Activated CD8-positive, alpha-beta T cell treated with anti-CD3 and anti-CD28 coated beads, Interleukin-2, amount 10 ng/mL, durations not matched to agents 7 days and 5 days (primary cell): ENCODE measurements at regions not wholly inside any gene's neighbourhood (a gene's known extent, or its start where the extent isn't known, plus 50 kb on each side); places are given as distances from the start of the nearest gene placed in this dataset.
"Not testable (repeated sequence)": the region's sequence is repeated elsewhere in the genome, so short reads cannot be mapped to it uniquely, and the experiment has no call there.

Experiments used
- ATAC-seq: fragments of 150-1000 bp; cut with Tn5 transposase; one replicate; pipeline ENCODE4 v1.10.0; 2021; ENCODE audit warnings: moderate library complexity
- CTCF ChIA-PET: fragments of 350-600 bp; sonication (Branson Sonifier 250); formaldehyde crosslinking; loops from one replicate; lab custom pipeline; 2021; ENCODE audit warnings: antibody characterized with exemption; lab: Charles Lee
- POLR2A ChIA-PET: fragments of 350-600 bp; sonication (Branson Sonifier 250); formaldehyde crosslinking; loops from one replicate; lab custom pipeline; 2021; ENCODE audit warnings: antibody characterized with exemption; lab: Charles Lee
- DNase-seq: peaks from one replicate; pipeline ENCODE4 v3.0.0-alpha.2; 2020
- H3K27ac Mint-ChIP-seq: one replicate; pipeline ENCODE4 v1.8.0; 2021; ENCODE audit warnings: mild to moderate bottlenecking, mixed read lengths
- H3K27me3 Mint-ChIP-seq: one replicate; pipeline ENCODE4 v1.8.0; 2021; ENCODE audit warnings: low read depth, mixed read lengths
- H3K36me3 Mint-ChIP-seq: one replicate; pipeline ENCODE4 v1.8.0; 2021; ENCODE audit warnings: low read depth, mixed read lengths
- H3K4me1 Mint-ChIP-seq: one replicate; pipeline ENCODE4 v1.8.0; 2021; ENCODE audit warnings: low read depth, mixed read lengths
- H3K4me3 Mint-ChIP-seq: one replicate; pipeline ENCODE4 v1.8.0; 2021; ENCODE audit warnings: mild to moderate bottlenecking, mixed read lengths
- H3K9me3 Mint-ChIP-seq: one replicate; pipeline ENCODE4 v1.8.0; 2022; ENCODE audit warnings: mixed read lengths; ENCODE audit not compliant: insufficient read depth

- ATAC-seq, result no peak
- Mint-ChIP-seq H3K9me3 (peaks cover 10% of the 10 kb centered on the region), H3K4me1 (no peaks in the 10 kb centered on the region), H3K27me3 (no peaks in the 10 kb centered on the region), H3K27ac (no peak overlapping the region), H3K4me3 (no peak overlapping the region), H3K36me3 (no peaks in the 10 kb centered on the region)
- POLR2A ChIA-PET, result no interaction called here
- CTCF ChIA-PET, result no interaction called here
- DNase-seq, result no peak
Measured at GRCh38 chr3:66912306-66912705, 85.8 kb upstream of the KBTBD8 start.

DNA sequence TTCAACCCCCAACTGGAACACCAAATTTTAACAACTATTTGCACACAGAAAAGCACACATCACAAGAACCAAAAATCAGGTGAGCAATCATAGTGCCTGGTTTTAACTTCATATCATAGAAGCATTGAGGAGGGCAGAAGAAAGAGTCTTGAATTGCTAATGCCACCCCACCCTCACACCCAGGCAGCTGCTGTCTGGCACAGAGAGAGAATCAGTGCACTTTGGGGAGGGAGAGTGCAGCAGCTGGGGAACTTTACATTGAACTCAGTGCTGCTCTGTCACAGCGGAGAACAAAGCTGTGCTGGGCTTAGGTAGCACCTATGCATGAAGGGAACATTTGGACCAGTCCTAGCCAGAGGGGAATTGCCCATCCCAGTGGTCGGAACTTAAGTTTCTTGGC lies 76.0 kb upstream of the KBTBD8 start:
- ChIA-PET CTCF (no interaction called here), POLR2A (no interaction called here)
- ATAC-seq (no peak), DNase-seq (no peak)
- no peaks in the 10 kb centered on the region for H3K27me3 Mint-ChIP-seq
- no peak overlapping the region for H3K4me3 Mint-ChIP-seq
- H3K27ac Mint-ChIP-seq, result no peak overlapping the region
- H3K9me3 Mint-ChIP-seq, result no peaks in the 10 kb centered on the region
- no peaks in the 10 kb centered on the region for H3K4me1 Mint-ChIP-seq
- no peaks in the 10 kb centered on the region for H3K36me3 Mint-ChIP-seq

DNA sequence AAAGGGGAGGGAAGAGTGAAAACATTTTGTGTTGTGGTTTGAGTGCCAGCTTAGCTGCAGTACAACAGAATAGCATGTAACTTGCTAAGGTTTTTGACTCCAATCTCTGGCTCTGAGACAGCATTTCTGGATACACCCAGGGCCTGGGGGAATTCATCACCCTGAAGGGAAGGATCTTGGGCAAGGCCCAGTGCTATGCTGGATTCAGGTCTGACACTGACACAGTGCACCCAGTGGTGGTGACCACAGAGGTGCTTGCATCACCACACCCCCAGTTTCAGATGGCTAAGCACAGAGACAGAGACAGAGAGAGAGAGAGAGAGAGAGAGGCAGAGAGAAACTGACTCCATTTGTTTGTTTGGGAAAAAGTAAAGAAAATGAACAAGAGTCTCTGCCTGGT lies 74.1 kb upstream of the KBTBD8 start:
- Mint-ChIP-seq H3K9me3 (no peaks in the 10 kb centered on the region), H3K4me3 (no peak overlapping the region), H3K27me3 (no peaks in the 10 kb centered on the region), H3K27ac (no peak overlapping the region), H3K36me3 (no peaks in the 10 kb centered on the region), H3K4me1 (no peaks in the 10 kb centered on the region)
- ATAC-seq, result no peak
- ChIA-PET CTCF (no interaction called here), POLR2A (no interaction called here)
- no peak for DNase-seq

DNA sequence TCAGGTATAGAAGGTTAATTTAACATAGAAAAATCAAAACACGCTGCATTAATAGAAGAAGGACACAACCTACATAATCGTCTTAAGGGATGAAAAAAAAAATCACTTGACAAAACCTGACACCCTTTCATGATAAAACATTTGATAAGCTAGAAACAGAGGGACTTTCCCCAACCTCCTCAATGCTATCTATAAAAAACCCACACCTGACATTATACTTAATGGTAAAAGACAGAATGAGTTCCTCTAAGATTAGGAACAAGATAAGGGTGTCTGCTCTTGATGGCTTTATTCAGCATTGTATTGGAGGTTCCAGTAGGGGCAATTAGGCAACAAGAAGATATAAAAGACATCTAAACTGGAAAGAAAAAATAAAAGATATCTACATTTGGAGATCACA lies 69.9 kb upstream of the KBTBD8 start:
- no peak for DNase-seq
- peaks cover 7% of the 10 kb centered on the region for H3K27me3 Mint-ChIP-seq
- CTCF ChIA-PET, result interaction anchor here (0.7 kb wide), 1 partner anchor 185 kb away, joined by 3 read pairs; no protein-coding TSS in a partner anchor
- no peaks in the 10 kb centered on the region for H3K9me3 Mint-ChIP-seq
- ATAC-seq, result no peak
- H3K4me3 Mint-ChIP-seq, result no peak overlapping the region
- POLR2A ChIA-PET, result no interaction called here
- H3K4me1 Mint-ChIP-seq, result no peaks in the 10 kb centered on the region
- no peak overlapping the region for H3K27ac Mint-ChIP-seq
- H3K36me3 Mint-ChIP-seq, result no peaks in the 10 kb centered on the region

DNA sequence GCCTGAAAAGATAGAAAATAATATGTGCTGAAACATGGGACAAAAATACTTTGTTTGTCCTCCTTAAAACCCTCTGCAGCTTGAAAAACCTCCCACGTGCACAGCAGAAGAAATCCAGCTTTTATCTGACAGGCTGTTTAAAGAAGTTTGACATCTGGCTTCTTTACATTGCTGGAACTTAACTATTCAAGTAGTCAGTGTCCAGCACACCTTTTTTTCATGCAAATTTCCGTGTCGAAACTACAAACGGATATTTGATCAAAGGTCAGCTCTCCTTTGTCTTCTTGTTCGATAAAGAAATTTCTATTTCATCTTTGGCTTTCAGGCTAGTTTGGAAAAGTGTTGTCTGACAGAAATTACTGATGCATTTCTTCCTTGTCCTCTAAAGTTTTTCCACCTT lies 66.8 kb upstream of the KBTBD8 start:
- Mint-ChIP-seq H3K27ac (no peak overlapping the region), H3K9me3 (no peaks in the 10 kb centered on the region), H3K4me1 (no peaks in the 10 kb centered on the region), H3K27me3 (peaks cover 7% of the 10 kb centered on the region), H3K36me3 (no peaks in the 10 kb centered on the region), H3K4me3 (no peak overlapping the region)
- ATAC-seq (no peak), DNase-seq (no peak)
- ChIA-PET POLR2A (no interaction called here), CTCF (interaction anchor here (2.4 kb wide), 1 partner anchor 8 kb away, joined by 13 read pairs; no protein-coding TSS in a partner anchor)

- ChIA-PET CTCF (interaction anchor here (0.7 kb wide), 1 partner anchor 676 kb away, joined by 3 read pairs; no protein-coding TSS in a partner anchor), POLR2A (no interaction called here)
- no peaks in the 10 kb centered on the region for H3K9me3 Mint-ChIP-seq
- H3K27ac Mint-ChIP-seq, result no peak overlapping the region
- H3K27me3 Mint-ChIP-seq, result peaks cover 7% of the 10 kb centered on the region
- ATAC-seq (no peak), DNase-seq (no peak)
- H3K4me1 Mint-ChIP-seq, result no peaks in the 10 kb centered on the region
- no peaks in the 10 kb centered on the region for H3K36me3 Mint-ChIP-seq
- no peak overlapping the region for H3K4me3 Mint-ChIP-seq
Measured at GRCh38 chr3:66931699-66932098, 66.4 kb upstream of the KBTBD8 start.

DNA sequence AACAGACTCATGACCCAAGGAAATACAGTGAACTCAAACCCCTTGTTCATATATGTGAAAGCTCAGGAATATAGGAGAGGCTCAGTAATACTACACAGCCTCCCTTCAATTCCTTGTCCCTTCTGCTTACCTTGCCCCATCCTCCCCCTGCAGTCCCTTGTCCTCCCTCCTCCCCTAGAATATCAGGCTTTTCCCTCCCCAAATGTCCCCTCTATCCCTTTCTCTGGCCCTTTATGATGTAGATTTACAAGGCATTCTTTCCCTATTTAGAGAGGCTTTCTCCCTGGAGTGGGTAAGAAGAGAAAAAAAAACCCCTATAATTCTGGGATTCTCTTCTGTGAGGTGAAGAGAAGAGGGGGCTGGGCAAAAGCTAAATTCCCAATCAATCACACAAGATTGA lies 64.9 kb upstream of the KBTBD8 start:
- DNase-seq, result no peak
- no peaks in the 10 kb centered on the region for H3K4me1 Mint-ChIP-seq
- no peak overlapping the region for H3K27ac Mint-ChIP-seq
- ATAC-seq, result no peak
- ChIA-PET POLR2A (no interaction called here), CTCF (no interaction called here)
- H3K9me3 Mint-ChIP-seq, result no peaks in the 10 kb centered on the region
- no peak overlapping the region for H3K4me3 Mint-ChIP-seq
- H3K27me3 Mint-ChIP-seq, result peaks cover 8% of the 10 kb centered on the region
- no peaks in the 10 kb centered on the region for H3K36me3 Mint-ChIP-seq

- Mint-ChIP-seq H3K36me3 (no peaks in the 10 kb centered on the region), H3K4me3 (no peak overlapping the region), H3K27ac (no peak overlapping the region), H3K27me3 (peaks cover 9% of the 10 kb centered on the region), H3K4me1 (no peaks in the 10 kb centered on the region), H3K9me3 (no peaks in the 10 kb centered on the region)
- ChIA-PET POLR2A (no interaction called here), CTCF (no interaction called here)
- ATAC-seq (no peak), DNase-seq (no peak)
Measured at GRCh38 chr3:66934041-66934440, 64.1 kb upstream of the KBTBD8 start.

- H3K27me3 Mint-ChIP-seq, result peaks cover 12% of the 10 kb centered on the region
- no peaks in the 10 kb centered on the region for H3K36me3 Mint-ChIP-seq
- H3K9me3 Mint-ChIP-seq, result no peaks in the 10 kb centered on the region
- H3K4me1 Mint-ChIP-seq, result no peaks in the 10 kb centered on the region
- H3K4me3 Mint-ChIP-seq, result no peak overlapping the region
- ATAC-seq, result no peak
- no peak overlapping the region for H3K27ac Mint-ChIP-seq
- ChIA-PET POLR2A (no interaction called here), CTCF (no interaction called here)
- no peak for DNase-seq
Measured at GRCh38 chr3:66934725-66935124, 63.4 kb upstream of the KBTBD8 start.

GRCh38 chr3:66937041-66937440 lies 61.1 kb upstream of the KBTBD8 start:
- H3K27ac Mint-ChIP-seq, DNase-seq, H3K4me1 Mint-ChIP-seq, ATAC-seq, H3K36me3 Mint-ChIP-seq, POLR2A ChIA-PET, H3K4me3 Mint-ChIP-seq, H3K9me3 Mint-ChIP-seq: not testable (repeated sequence)
- CTCF ChIA-PET, result interaction anchor here (1.8 to 2.9 kb wide), 3 partner anchors 54 to 853 kb away, joined by 6 to 11 read pairs (median 10); no protein-coding TSS in a partner anchor
- peaks cover 16% of the 10 kb centered on the region for H3K27me3 Mint-ChIP-seq

GRCh38 chr3:66938338-66938963 lies 59.7 kb upstream of the KBTBD8 start:
- POLR2A ChIA-PET, result no interaction called here
- ATAC-seq, result peak; percentile 61

GRCh38 chr3:66948041-66948440 lies 50.1 kb upstream of the KBTBD8 start:
- Mint-ChIP-seq H3K4me1 (no peaks in the 10 kb centered on the region), H3K9me3 (no peaks in the 10 kb centered on the region), H3K27me3 (peaks cover 6% of the 10 kb centered on the region), H3K36me3 (no peaks in the 10 kb centered on the region), H3K27ac (no peak overlapping the region), H3K4me3 (no peak overlapping the region)
- DNase-seq, result no peak
- no peak for ATAC-seq
- ChIA-PET CTCF (interaction anchor here (1.5 kb wide), 1 partner anchor 9 kb away, joined by 5 read pairs; no protein-coding TSS in a partner anchor), POLR2A (no interaction called here)

More at GRCh38 chr3:66938338-66938963, 59.7 kb upstream of the KBTBD8 start:
- CTCF ChIA-PET, result interaction anchor here (0.6 to 2.9 kb wide), 19 partner anchors 8 to 1955 kb away, joined by 3 to 21 read pairs (median 5); no protein-coding TSS in a partner anchor
- peak; percentile 46 for DNase-seq
- no peak overlapping the region for H3K4me3 Mint-ChIP-seq
- peaks cover 17% of the 10 kb centered on the region for H3K27me3 Mint-ChIP-seq
- no peaks in the 10 kb centered on the region for H3K9me3 Mint-ChIP-seq
- H3K4me1 Mint-ChIP-seq, result no peaks in the 10 kb centered on the region
- H3K36me3 Mint-ChIP-seq, result no peaks in the 10 kb centered on the region
- no peak overlapping the region for H3K27ac Mint-ChIP-seq
